ENCODE measurements at regions not wholly inside any gene's neighbourhood (a gene's known extent, or its start where the extent isn't known, plus 50 kb on each side); places are given as distances from the start of the nearest gene placed in this dataset.

DNA sequence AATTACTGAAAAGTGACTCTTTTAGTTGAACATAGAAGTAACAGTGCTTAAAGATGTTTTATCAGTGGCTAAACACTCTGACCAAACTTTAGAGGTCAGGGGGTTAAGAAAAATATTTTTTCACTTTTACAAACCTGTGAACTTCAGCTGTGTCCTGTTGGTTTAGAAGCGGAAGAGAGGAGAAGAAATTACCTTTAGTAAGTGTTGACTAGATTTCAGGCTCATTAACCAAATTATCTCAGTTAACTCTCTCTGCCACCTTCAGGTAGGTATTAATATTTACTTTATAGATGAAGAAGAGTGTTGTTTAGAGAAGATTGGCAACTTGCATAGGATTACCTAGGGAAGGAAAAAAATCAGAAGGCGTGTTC, 151.9 kb upstream of the CMC1 start:
- no peak overlapping the region for H3K27ac ChIP-seq
- no peaks in the 10 kb centered on the region for H3K36me3 ChIP-seq
- no peaks in the 10 kb centered on the region for H3K27me3 ChIP-seq (ENCODE audit: low read depth)
- ATAC-seq (no peak), DNase-seq (no peak)
- H3K4me3 ChIP-seq = no peak overlapping the region
- intact Hi-C loops (cut with DNase I) = no loop called here
- no peaks in the 10 kb centered on the region for H3K4me1 ChIP-seq
- TF ChIP-seq CTCF (IDR thresholded peaks at IDR 0.05) = no peak
- H3K9me3 ChIP-seq = peaks cover 19% of the 10 kb centered on the region

DNA sequence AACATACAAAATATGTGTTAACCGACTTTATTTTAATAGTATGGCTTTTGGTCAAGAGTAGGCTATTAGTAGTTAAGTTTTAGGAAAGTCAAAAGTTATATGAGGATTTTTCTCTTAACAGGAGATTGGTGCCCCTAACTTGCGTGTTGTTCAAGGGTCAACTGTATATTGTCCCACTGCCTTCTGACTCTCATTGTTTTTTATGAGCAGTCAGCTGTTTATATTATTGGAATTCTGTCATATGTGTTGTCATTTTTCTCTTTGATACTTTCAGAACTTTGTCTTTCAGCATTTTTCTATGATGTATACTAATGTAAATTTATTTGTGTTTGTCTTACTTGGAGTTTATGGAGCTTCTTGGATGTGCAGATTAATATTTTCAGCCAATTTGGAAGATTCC, 142.1 kb upstream of the CMC1 start:
- H3K4me1 ChIP-seq = no peaks in the 10 kb centered on the region
- H3K36me3 ChIP-seq = no peaks in the 10 kb centered on the region
- H3K9me3 ChIP-seq = peaks cover 13% of the 10 kb centered on the region
- TF ChIP-seq CTCF (IDR thresholded peaks at IDR 0.05) = no peak
- DNase-seq = no peak
- ATAC-seq = no peak
- intact Hi-C loops (cut with DNase I) = no loop called here
- no peak overlapping the region for H3K27ac ChIP-seq
- no peak overlapping the region for H3K4me3 ChIP-seq
- no peaks in the 10 kb centered on the region for H3K27me3 ChIP-seq (ENCODE audit: low read depth)

- Histone ChIP-seq H3K4me3 (no peak overlapping the region), H3K36me3 (no peaks in the 10 kb centered on the region), H3K27me3 (ENCODE audit: low read depth) (no peaks in the 10 kb centered on the region), H3K27ac (no peak overlapping the region), H3K4me1 (no peaks in the 10 kb centered on the region), H3K9me3 (peaks cover 11% of the 10 kb centered on the region)
- DNase-seq (no peak), ATAC-seq (no peak)
- no peak for TF ChIP-seq CTCF (IDR thresholded peaks at IDR 0.05)
- intact Hi-C loops (cut with DNase I) = no loop called here
Measured at GRCh38 chr3:28101705-28102104, 139.7 kb upstream of the CMC1 start.

GRCh38 chr3:28103861-28104260, 137.6 kb upstream of the CMC1 start:
- intact Hi-C loops (cut with DNase I) = no loop called here
- Histone ChIP-seq H3K27ac (no peak overlapping the region), H3K27me3 (ENCODE audit: low read depth) (no peaks in the 10 kb centered on the region), H3K36me3 (no peaks in the 10 kb centered on the region), H3K4me1 (no peaks in the 10 kb centered on the region), H3K4me3 (no peak overlapping the region), H3K9me3 (peaks cover 11% of the 10 kb centered on the region)
- ATAC-seq (no peak), DNase-seq (no peak)
- TF ChIP-seq CTCF (IDR thresholded peaks at IDR 0.05) = no peak

DNA sequence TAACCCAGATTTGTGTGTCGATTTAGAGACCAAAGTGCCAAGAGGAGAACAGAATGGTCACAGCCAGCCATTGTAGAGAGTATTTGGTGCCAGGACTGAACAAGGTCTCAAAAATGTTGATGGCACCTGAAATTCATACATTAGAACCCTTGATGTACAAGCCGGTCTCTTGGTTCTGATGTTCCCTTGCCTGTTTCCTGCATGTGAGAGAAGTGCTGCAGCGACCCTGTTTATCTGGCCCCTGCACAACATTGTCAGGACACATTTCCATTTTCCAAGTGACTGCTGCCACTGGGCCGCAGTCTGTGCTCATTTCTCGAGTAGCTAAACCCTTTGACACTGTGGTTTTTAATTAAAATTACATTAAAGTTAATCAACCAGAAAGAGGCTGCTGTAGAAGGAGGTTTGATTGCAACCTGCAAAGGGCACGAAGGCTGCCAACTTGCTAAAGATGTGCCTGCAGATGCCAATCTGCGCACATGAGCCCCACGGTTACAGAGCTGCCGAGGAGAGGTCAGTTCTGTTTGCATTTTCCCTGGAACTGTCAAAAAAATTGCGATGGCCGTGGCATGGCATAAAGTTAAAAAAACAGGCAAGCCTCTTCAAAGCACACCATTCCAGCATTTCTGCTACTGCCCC, 136.4 kb upstream of the CMC1 start:
- ATAC-seq = no peak
- Histone ChIP-seq H3K4me1 (no peaks in the 10 kb centered on the region), H3K27ac (no peak overlapping the region), H3K4me3 (no peak overlapping the region), H3K36me3 (no peaks in the 10 kb centered on the region), H3K9me3 (peaks cover 8% of the 10 kb centered on the region), H3K27me3 (ENCODE audit: low read depth) (no peaks in the 10 kb centered on the region)
- intact Hi-C loops (cut with DNase I) = no loop called here
- no peak for DNase-seq
- no peak for TF ChIP-seq CTCF (IDR thresholded peaks at IDR 0.05)

DNA sequence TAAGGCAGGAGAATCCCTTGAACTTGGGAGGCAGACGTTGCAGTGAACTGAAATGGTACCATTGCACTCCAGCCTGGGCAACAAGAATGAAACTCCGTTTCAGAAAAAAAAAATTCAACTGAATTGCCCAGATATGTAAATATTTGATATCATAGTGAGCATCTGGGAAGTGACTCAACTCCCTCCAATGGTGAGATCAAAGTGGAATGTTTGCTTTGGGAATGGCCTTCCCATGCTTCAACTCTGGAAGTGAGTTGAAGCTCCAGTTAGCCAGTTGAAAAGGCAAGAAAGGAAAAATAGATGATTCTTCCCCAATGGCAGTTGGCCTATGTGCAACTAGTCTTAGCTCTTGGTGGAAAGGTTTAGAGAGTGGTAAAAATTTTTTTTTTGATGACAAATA, 131.6 kb upstream of the CMC1 start:
- Histone ChIP-seq H3K27me3 (ENCODE audit: low read depth) (no peaks in the 10 kb centered on the region), H3K4me3 (no peak overlapping the region), H3K9me3 (no peaks in the 10 kb centered on the region), H3K27ac (no peak overlapping the region), H3K4me1 (no peaks in the 10 kb centered on the region), H3K36me3 (no peaks in the 10 kb centered on the region)
- no peak for ATAC-seq
- intact Hi-C loops (cut with DNase I) = no loop called here
- TF ChIP-seq CTCF (IDR thresholded peaks at IDR 0.05) = no peak
- no peak for DNase-seq

Measured in lower lobe of right lung (tissue), 2 donors.